ENCODE measurements at regions not wholly inside any gene's neighbourhood (a gene's known extent, or its start where the extent isn't known, plus 50 kb on each side); places are given as distances from the start of the nearest gene placed in this dataset.

- TF ChIP-seq CTCF (IDR thresholded peaks at IDR 0.05; ENCODE audit: insufficient read depth, low read length, poor library complexity, severe bottlenecking) (no peak), EZH2phosphoT487 (conservative IDR thresholded peaks at IDR 0.05; ENCODE audit: low read length) (no peak)
Measured at GRCh38 chr13:68145852-68146251, 915.7 kb upstream of the PCDH9 start.
